GM18870 (cell line): ENCODE measurements at regions not wholly inside any gene's neighbourhood (a gene's known extent, or its start where the extent isn't known, plus 50 kb on each side); places are given as distances from the start of the nearest gene placed in this dataset.

ENCODE experiments used
- ATAC-seq: cut with Tn5 transposase; IDR thresholded peaks from one replicate; pipeline ENCODE4 v1.9.1; 2021; ENCODE audit warnings: moderate library complexity; ENCODE audit not compliant: unreplicated experiment

DNA sequence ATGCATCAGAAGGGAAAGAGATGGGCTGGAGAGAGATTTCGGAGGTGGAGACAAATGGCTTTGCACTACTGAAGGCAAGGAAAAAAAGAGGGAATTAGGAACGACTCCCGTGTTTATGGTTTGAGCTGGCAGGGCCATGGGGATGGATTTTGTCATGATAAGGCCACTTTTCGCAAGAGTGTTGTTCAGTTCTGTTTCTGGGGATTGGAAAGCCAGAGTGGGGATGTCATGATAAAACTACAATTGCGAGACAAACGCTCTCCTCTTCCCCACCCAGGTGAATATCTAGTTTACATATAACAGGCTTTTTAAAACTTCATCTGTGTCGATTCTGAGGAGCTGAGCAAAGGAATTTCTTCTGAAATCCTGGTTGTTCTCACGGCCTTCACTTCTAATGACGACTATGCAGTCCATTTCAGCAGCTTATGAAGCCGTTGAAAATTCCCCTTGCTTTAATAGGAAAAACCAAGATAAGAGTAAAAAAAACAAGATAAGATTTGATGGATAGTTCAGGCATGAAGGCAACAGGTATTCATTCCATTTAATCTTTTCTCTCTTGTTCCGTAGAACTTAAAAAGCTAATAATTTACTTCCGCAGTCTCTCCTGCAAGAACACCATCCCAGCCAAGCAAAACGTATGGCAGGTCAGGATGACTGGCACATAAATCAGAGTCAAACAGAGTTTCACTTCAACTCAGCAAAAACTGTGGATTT is 245.6 kb upstream of the PITRM1 start:
- no peak for ATAC-seq

GRCh38 chr10:3417096-3417495 is 244.5 kb upstream of the PITRM1 start:
- ATAC-seq, result no peak

DNA sequence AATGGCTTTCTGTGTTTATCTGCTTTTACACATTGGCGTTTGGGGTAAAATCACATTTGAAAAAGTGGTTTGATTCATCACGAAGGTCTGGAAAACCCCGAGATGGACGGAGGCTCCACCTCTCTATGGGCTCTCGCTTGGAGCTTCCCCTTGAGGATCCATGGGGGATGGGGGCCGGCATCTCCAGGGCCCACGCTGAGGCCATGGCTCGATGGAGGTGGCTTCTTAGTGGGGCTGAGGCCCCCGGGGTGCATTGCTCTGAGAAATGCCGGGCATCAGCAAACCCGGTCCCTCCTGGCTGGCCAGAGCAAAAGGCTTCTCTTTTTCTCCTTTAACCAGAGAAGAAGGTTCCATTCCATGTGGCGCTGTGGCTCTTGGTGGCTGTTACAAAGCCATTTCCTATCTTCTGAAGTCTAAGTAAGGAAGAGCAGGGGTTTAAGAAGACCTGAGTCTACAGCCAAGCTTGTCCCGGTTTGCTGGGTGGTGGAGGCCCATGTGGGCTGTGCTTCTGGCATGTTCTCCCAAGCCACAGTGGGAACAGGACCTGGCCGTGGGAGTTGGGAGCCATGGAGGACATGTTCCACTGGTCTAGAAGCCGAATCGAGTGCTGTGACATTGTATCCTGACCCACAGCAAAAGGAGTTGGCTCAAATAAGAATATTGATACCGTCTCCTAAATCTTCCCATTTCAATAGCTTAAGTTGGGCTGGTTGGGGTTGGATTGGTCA is 243.5 kb upstream of the PITRM1 start:
- ATAC-seq, result no peak

DNA sequence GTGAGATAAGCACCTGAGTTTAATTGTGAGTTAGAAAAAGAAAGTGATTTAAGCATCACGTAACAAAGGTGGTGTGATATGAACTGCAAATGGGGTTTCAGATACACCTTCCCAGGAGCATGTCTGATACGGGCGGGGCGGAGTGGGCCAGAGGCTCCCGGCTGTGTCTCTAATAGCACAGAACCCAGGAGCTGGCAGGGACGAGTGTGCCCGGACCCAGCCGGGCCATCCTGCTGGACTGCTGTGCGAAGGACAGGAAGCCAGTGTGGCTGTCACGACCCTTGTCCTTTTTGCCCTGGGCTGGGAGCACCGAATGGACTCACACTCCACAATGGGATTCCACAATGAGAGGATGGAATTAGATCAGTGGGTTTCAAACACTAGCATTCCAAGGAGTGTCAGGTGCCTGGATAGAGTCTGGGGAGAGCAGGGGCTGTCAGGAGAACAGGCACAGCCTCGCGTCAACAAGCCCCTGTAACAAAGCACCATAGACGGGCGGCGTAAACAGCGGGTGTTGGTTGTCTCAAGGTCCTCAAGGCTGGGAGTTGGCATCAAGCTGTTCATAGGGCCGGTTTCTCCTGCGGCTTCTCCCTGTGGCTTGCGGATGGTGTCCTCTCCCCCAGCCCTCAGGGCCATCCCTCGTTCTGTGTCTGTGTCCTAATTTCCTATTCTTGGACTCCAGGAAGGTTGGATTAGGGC is 242.6 kb upstream of the PITRM1 start:
- ATAC-seq, result no peak

GRCh38 chr10:3414667-3415023 is 242.1 kb upstream of the PITRM1 start:
- no peak for ATAC-seq

- ATAC-seq, result no peak
Measured at GRCh38 chr10:3413937-3414666, 241.5 kb upstream of the PITRM1 start.

- no peak for ATAC-seq
Measured at GRCh38 chr10:3412646-3413045, 240.1 kb upstream of the PITRM1 start.

- ATAC-seq, result no peak
Measured at GRCh38 chr10:3412071-3412582, 239.5 kb upstream of the PITRM1 start.

GRCh38 chr10:3411044-3411443 is 238.5 kb upstream of the PITRM1 start:
- ATAC-seq, result no peak

DNA sequence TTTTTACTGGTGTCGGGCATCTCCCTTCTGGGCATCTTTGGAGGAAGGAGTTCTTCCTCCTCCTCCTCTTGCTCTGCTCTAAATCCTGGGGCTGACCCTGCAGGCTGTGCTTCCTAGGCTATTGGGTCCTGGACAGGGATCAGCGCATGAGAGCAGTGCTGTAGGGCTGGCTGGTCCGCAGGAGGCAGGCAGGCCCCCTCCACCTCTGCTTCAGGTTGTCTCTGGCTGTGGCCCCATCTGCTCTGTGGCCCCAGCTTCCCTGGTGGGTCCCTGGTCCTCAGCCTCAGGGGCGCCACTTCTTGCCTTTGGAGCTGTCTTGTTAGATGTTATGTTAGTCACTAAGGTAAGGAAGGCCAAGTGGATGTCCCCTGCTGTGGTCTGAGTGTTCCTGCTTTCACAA is 237.3 kb upstream of the PITRM1 start:
- ATAC-seq, result no peak

DNA sequence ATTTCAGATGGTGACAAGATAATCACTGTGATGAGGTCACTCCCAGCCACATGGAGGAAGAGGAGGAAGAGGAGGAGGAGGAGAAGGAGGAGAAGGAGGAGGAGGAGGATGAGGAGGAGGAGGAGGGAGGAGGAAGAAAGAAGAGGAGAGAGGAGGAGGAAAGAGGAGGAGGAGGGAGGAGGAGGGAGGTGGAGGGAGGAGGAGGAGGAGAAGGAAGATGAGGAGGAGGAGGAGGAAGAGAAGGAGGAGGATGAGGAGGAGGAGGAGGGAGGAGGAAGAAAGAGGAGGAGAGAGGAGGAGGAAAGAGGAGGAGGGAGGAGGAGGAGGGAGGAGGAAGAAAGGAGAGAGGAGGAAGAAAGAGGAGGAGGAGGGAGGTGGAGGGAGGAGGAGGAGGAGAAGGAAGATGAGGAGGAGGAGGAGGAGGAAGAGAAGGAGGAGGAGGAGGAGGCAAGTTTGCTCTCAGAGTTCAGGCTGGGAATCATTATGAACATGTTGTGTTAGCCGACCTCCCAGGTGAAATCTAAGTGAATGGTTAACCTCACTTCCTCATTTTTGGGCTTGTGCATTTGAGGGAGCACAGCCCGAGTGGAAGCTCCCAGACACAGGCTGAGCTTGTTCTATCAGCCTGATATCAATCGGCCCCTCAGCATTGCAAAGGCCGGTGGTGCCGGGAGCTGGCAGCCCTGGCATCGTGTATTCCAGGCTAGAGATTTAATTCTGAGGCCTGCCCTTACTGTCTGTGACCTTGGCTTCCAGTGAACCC is 236.2 kb upstream of the PITRM1 start:
- ATAC-seq, result no peak

DNA sequence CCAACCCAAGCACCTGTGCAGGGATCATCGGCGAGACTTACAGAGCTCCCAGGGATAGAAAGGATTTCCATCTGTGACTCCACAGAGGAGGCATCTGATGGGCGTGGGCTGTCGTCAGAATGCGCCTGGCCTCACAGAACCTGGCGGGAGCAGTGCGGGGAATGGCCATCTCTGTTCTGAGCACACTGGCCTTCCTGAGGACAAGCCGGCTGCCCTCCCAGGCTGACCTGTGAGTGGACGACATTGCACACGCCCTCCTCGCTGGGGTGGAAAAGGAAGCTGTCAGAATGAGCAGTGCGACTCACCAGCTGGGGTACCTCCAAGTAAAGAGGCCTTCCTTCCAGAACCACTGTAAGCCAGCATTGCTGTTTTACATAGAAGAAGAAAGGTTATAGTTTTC is 234.6 kb upstream of the PITRM1 start:
- no peak for ATAC-seq

GRCh38 chr10:3406556-3406955 is 234.0 kb upstream of the PITRM1 start:
- no peak for ATAC-seq

DNA sequence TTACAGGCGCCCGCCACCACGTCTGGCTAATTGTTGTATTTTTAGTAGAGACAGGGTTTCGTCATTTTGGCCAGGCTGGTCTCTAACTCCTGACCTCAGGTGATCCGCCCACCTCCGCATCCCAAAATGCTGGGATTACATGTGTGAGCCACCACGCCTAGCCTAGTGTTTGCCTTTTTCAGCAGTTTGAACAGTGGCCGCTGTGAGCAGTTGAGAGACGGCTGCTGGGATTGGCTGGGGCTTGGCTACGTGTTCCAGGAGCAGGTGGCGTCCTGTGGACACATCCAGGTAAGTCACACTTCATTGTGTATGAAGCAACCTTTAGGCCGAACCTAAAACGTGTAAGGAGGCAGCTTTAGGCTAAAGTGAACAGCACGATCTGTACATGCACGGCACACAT is 231.8 kb upstream of the PITRM1 start:
- no peak for ATAC-seq

DNA sequence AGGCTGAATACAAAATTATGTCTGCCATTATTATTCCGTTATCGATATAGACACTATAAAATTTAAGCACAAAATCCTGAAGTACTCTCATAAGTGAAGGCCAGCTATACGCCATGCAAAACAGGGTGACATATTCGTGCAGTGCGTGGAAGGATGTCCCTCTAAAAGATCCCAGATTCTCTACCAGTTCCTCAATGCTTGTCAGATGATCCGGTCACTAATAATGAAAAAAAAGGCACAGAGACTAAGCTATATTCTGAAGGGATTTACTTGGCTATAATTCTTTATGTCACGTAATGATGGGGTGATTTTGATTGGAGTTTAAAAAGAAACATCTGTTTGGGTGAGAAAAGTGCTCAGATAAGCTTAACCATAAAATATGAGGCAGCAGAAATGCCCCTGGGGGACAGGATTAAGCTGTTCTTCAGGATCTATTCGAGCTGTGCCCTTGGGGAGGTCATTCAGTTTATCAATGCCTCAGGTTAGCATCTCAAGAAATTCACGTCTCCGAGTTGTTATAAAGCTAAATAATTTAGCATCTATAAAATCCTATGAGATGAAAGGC is 229.7 kb upstream of the PITRM1 start:
- ATAC-seq, result no peak

GRCh38 chr10:3401491-3401938 is 228.9 kb upstream of the PITRM1 start:
- no peak for ATAC-seq

GRCh38 chr10:3400348-3400747 is 227.8 kb upstream of the PITRM1 start:
- no peak for ATAC-seq

- ATAC-seq, result no peak
Measured at GRCh38 chr10:3399756-3400155, 227.2 kb upstream of the PITRM1 start.

DNA sequence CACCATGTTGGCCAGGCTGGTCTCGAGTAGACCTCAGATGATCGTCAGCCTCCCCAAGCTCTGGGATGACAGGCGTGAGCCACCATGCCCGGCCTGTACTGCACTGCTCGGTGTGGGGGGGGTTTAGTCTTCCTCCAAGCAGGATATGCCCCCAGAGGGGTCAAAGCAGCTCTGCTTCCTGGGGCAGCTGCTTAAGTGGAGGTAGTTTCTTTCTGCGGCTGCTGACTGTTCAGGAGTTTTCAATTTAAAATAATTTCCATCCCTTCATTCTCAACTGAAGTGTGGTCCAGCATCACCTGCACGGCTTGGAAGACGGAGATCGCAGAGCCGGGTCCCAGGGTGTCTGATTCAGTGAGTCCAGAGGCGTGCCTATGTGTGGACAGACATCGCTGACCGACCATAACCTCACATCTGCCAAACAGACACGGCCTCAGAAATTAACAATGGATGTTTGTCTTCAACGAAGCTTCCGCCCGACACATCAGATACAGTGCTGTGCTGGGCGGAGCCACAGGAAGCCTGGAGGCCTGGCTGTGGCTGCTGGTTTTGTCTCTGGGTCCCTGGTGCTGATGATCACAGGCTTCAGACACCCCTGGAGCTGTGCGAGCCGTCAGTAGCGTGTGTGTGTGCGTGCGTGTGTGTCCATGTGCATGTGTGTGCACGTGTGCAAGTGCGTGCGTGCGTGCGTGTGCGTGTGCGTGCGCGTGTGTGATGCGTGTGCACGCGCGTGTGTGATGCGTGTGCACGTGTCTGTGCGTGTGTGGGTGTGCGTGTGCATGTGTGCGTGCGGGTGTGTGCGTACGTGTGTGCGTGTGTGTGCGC is 226.5 kb upstream of the PITRM1 start:
- ATAC-seq, result no peak
